ENCODE measurements at regions not wholly inside any gene's neighbourhood (a gene's known extent, or its start where the extent isn't known, plus 50 kb on each side); places are given as distances from the start of the nearest gene placed in this dataset.

GRCh38 chr13:108483981-108484380 is 145.4 kb upstream of the MYO16 start:
- H3K4me3 ChIP-seq (ENCODE audit: insufficient read depth in 1 of 2, low read depth in 1 of 2, low read length in 2 of 2) = no peak overlapping the region
- no peak for DNase-seq
- WGBS = no CpG with 5 or more reads among the region's 1 CpG

GRCh38 chr13:108486096-108486495 is 143.3 kb upstream of the MYO16 start:
- no peaks in the 10 kb centered on the region for H3K4me1 ChIP-seq (ENCODE audit: control insufficient read depth, insufficient read depth, low read depth, low read length)
- H3K36me3 ChIP-seq (ENCODE audit: control insufficient read depth in 1 of 2, insufficient read depth in 2 of 2, low read depth in 1 of 2, low read length in 2 of 2) = no peaks in the 10 kb centered on the region
- H3K27ac ChIP-seq (ENCODE audit: low read length, poor library complexity, severe bottlenecking) = no peak overlapping the region
- H2BK120ac ChIP-seq (ENCODE audit: low read depth, low read length) = no peak overlapping the region
- H3K27me3 ChIP-seq (ENCODE audit: control insufficient read depth in 1 of 2, insufficient read depth in 1 of 2, low read length in 2 of 2) = no peaks in the 10 kb centered on the region
- H2BK15ac ChIP-seq (ENCODE audit: low read depth, poor library complexity, severe bottlenecking) = no peak overlapping the region
- no peak overlapping the region for H2AK5ac ChIP-seq (ENCODE audit: low read length, severe bottlenecking)
- H3K18ac ChIP-seq (ENCODE audit: low read depth in 1 of 2, low read length in 2 of 2) = no peak overlapping the region
- no peak overlapping the region for H3K23ac ChIP-seq (ENCODE audit: low read length in 2 of 2)
- peaks cover 7% of the 10 kb centered on the region for H3K9me3 ChIP-seq (ENCODE audit: control insufficient read depth, low read length)
- H3K9ac ChIP-seq (ENCODE audit: low read length) = no peak overlapping the region
- no peaks in the 10 kb centered on the region for H3K79me1 ChIP-seq (replicated peaks; ENCODE audit: low read length, poor library complexity, severe bottlenecking)
- no peak for DNase-seq
- no peak overlapping the region for H3K4ac ChIP-seq (ENCODE audit: low read depth in 1 of 2, low read length in 2 of 2)
- H2BK12ac ChIP-seq (ENCODE audit: low read length in 2 of 2) = no peak overlapping the region
- no peak overlapping the region for H2BK5ac ChIP-seq (ENCODE audit: low read depth, low read length, poor library complexity, severe bottlenecking)
- no peak overlapping the region for H3K4me3 ChIP-seq (ENCODE audit: insufficient read depth in 1 of 2, low read depth in 1 of 2, low read length in 2 of 2)
- H2AFZ ChIP-seq (ENCODE audit: low read depth, low read length) = no peak overlapping the region
- H3K4me2 ChIP-seq (ENCODE audit: low read length, poor library complexity, severe bottlenecking) = no peak overlapping the region
- H4K91ac ChIP-seq (ENCODE audit: low read length) = no peak overlapping the region
- H4K8ac ChIP-seq (ENCODE audit: low read length) = no peak overlapping the region
- no peak overlapping the region for H3K14ac ChIP-seq (ENCODE audit: low read length in 2 of 2)

More at GRCh38 chr13:108483981-108484380, 145.4 kb upstream of the MYO16 start:
- Histone ChIP-seq H3K23ac (ENCODE audit: low read length in 2 of 2) (no peak overlapping the region), H3K4me2 (ENCODE audit: low read length, poor library complexity, severe bottlenecking) (no peak overlapping the region), H3K79me1 (replicated peaks; ENCODE audit: low read length, poor library complexity, severe bottlenecking) (no peaks in the 10 kb centered on the region), H3K4me1 (ENCODE audit: control insufficient read depth, insufficient read depth, low read depth, low read length) (no peaks in the 10 kb centered on the region), H3K9me3 (ENCODE audit: control insufficient read depth, low read length) (peaks cover 7% of the 10 kb centered on the region), H3K36me3 (ENCODE audit: control insufficient read depth in 1 of 2, insufficient read depth in 2 of 2, low read depth in 1 of 2, low read length in 2 of 2) (no peaks in the 10 kb centered on the region), H2BK120ac (ENCODE audit: low read depth, low read length) (no peak overlapping the region), H2AFZ (ENCODE audit: low read depth, low read length) (no peak overlapping the region), H4K8ac (ENCODE audit: low read length) (no peak overlapping the region), H3K27ac (ENCODE audit: low read length, poor library complexity, severe bottlenecking) (no peak overlapping the region), H3K14ac (ENCODE audit: low read length in 2 of 2) (no peak overlapping the region), H3K4ac (ENCODE audit: low read depth in 1 of 2, low read length in 2 of 2) (no peak overlapping the region), H3K18ac (ENCODE audit: low read depth in 1 of 2, low read length in 2 of 2) (no peak overlapping the region), H4K91ac (ENCODE audit: low read length) (no peak overlapping the region), H3K27me3 (ENCODE audit: control insufficient read depth in 1 of 2, insufficient read depth in 1 of 2, low read length in 2 of 2) (no peaks in the 10 kb centered on the region), H2BK12ac (ENCODE audit: low read length in 2 of 2) (no peak overlapping the region), H3K9ac (ENCODE audit: low read length) (no peak overlapping the region), H2AK5ac (ENCODE audit: low read length, severe bottlenecking) (no peak overlapping the region), H2BK5ac (ENCODE audit: low read depth, low read length, poor library complexity, severe bottlenecking) (no peak overlapping the region), H2BK15ac (ENCODE audit: low read depth, poor library complexity, severe bottlenecking) (no peak overlapping the region)

- H3K27me3 ChIP-seq (ENCODE audit: control insufficient read depth in 1 of 2, insufficient read depth in 1 of 2, low read length in 2 of 2) = peaks cover 7 to 42% of the 10 kb centered on the region in 2 experiments
- H2AK5ac ChIP-seq (ENCODE audit: low read length, severe bottlenecking) = no peak overlapping the region
- peak overlapping the region; percentile 63 to 71 for H3K4me3 ChIP-seq (ENCODE audit: insufficient read depth in 1 of 2, low read depth in 1 of 2, low read length in 2 of 2)
- no peak overlapping the region for H4K91ac ChIP-seq (ENCODE audit: low read length)
- H3K4me1 ChIP-seq (ENCODE audit: control insufficient read depth, insufficient read depth, low read depth, low read length) = peaks cover 15% of the 10 kb centered on the region
- H2AFZ ChIP-seq (ENCODE audit: low read depth, low read length) = no peak overlapping the region
- no peak overlapping the region for H2BK5ac ChIP-seq (ENCODE audit: low read depth, low read length, poor library complexity, severe bottlenecking)
- H2BK15ac ChIP-seq (ENCODE audit: low read depth, poor library complexity, severe bottlenecking) = no peak overlapping the region
- no peak overlapping the region for H4K8ac ChIP-seq (ENCODE audit: low read length)
- H3K9ac ChIP-seq (ENCODE audit: low read length) = no peak overlapping the region
- H2BK120ac ChIP-seq (ENCODE audit: low read depth, low read length) = no peak overlapping the region
- no peak overlapping the region for H3K23ac ChIP-seq (ENCODE audit: low read length in 2 of 2)
- under 1% methylated on average over 24 of the region's 40 CpGs for WGBS
- H2BK12ac ChIP-seq (ENCODE audit: low read length in 2 of 2) = no peak overlapping the region
- H3K18ac ChIP-seq (ENCODE audit: low read depth in 1 of 2, low read length in 2 of 2) = no peak overlapping the region
- no peaks in the 10 kb centered on the region for H3K9me3 ChIP-seq (ENCODE audit: control insufficient read depth, low read length)
- H3K4me2 ChIP-seq (ENCODE audit: low read length, poor library complexity, severe bottlenecking) = peak overlapping the region; percentile 84
- no peaks in the 10 kb centered on the region for H3K36me3 ChIP-seq (ENCODE audit: control insufficient read depth in 1 of 2, insufficient read depth in 2 of 2, low read depth in 1 of 2, low read length in 2 of 2)
- no peak overlapping the region for H3K14ac ChIP-seq (ENCODE audit: low read length in 2 of 2)
- DNase-seq = peak; percentile 10
- H3K4ac ChIP-seq (ENCODE audit: low read depth in 1 of 2, low read length in 2 of 2) = no peak overlapping the region
- H3K79me1 ChIP-seq (replicated peaks; ENCODE audit: low read length, poor library complexity, severe bottlenecking) = no peaks in the 10 kb centered on the region
- no peak overlapping the region for H3K27ac ChIP-seq (ENCODE audit: low read length, poor library complexity, severe bottlenecking)
Observed at GRCh38 chr13:108494991-108495645, 134.3 kb upstream of the MYO16 start.

GRCh38 chr13:108495646-108496361 is 133.6 kb upstream of the MYO16 start:
- peaks cover 15% of the 10 kb centered on the region for H3K4me1 ChIP-seq (ENCODE audit: control insufficient read depth, insufficient read depth, low read depth, low read length)
- no peak overlapping the region for H3K14ac ChIP-seq (ENCODE audit: low read length in 2 of 2)
- no peak overlapping the region for H3K27ac ChIP-seq (ENCODE audit: low read length, poor library complexity, severe bottlenecking)
- H3K18ac ChIP-seq (ENCODE audit: low read depth in 1 of 2, low read length in 2 of 2) = no peak overlapping the region
- no peak overlapping the region for H2AFZ ChIP-seq (ENCODE audit: low read depth, low read length)
- no peak overlapping the region for H3K4ac ChIP-seq (ENCODE audit: low read depth in 1 of 2, low read length in 2 of 2)
- H3K4me2 ChIP-seq (ENCODE audit: low read length, poor library complexity, severe bottlenecking) = peak overlapping the region; percentile 84
- peak; percentile 27 for DNase-seq
- H3K9me3 ChIP-seq (ENCODE audit: control insufficient read depth, low read length) = no peaks in the 10 kb centered on the region
- H3K36me3 ChIP-seq (ENCODE audit: control insufficient read depth in 1 of 2, insufficient read depth in 2 of 2, low read depth in 1 of 2, low read length in 2 of 2) = no peaks in the 10 kb centered on the region
- under 1% methylated on average over 70 of the region's 90 CpGs for WGBS
- H2BK15ac ChIP-seq (ENCODE audit: low read depth, poor library complexity, severe bottlenecking) = no peak overlapping the region
- H2BK5ac ChIP-seq (ENCODE audit: low read depth, low read length, poor library complexity, severe bottlenecking) = no peak overlapping the region
- no peak overlapping the region for H3K9ac ChIP-seq (ENCODE audit: low read length)
- no peak overlapping the region for H2AK5ac ChIP-seq (ENCODE audit: low read length, severe bottlenecking)
- H2BK12ac ChIP-seq (ENCODE audit: low read length in 2 of 2) = no peak overlapping the region
- H4K91ac ChIP-seq (ENCODE audit: low read length) = no peak overlapping the region
- H3K79me1 ChIP-seq (replicated peaks; ENCODE audit: low read length, poor library complexity, severe bottlenecking) = no peaks in the 10 kb centered on the region
- no peak overlapping the region for H4K8ac ChIP-seq (ENCODE audit: low read length)
- peaks cover 7 to 42% of the 10 kb centered on the region in 2 experiments for H3K27me3 ChIP-seq (ENCODE audit: control insufficient read depth in 1 of 2, insufficient read depth in 1 of 2, low read length in 2 of 2)
- no peak overlapping the region for H2BK120ac ChIP-seq (ENCODE audit: low read depth, low read length)
- H3K23ac ChIP-seq (ENCODE audit: low read length in 2 of 2) = no peak overlapping the region
- peak overlapping the region; percentile 64 to 71 for H3K4me3 ChIP-seq (ENCODE audit: insufficient read depth in 1 of 2, low read depth in 1 of 2, low read length in 2 of 2)

Measured in mesenchymal stem cell (in vitro differentiated cells and primary cell).